Hepatocyte (in vitro differentiated cells): ENCODE measurements at regions not wholly inside any gene's neighbourhood (a gene's known extent, or its start where the extent isn't known, plus 50 kb on each side); places are given as distances from the start of the nearest gene placed in this dataset.

ENCODE experiments used
- DNase-seq: peaks from one replicate; pipeline ENCODE4 v3.0.0-alpha.2; 2016; ENCODE audit warnings: low spot score
- H2AFZ ChIP-seq: fragments of 200-600 bp; sonication (generic); 2 replicates; pipeline ENCODE4 v1.6.0; 2016; ENCODE audit warnings: antibody characterized with exemption, mild to moderate bottlenecking
- H3K27ac ChIP-seq: fragments of 200-600 bp; sonication (generic); 2 replicates; pipeline ENCODE4 v1.5.1; 2016; ENCODE audit warnings: mild to moderate bottlenecking
- H3K27me3 ChIP-seq: fragments of 200-600 bp; sonication (generic); 2 replicates; pipeline ENCODE4 v1.6.1; 2016
- H3K36me3 ChIP-seq: fragments of 200-600 bp; sonication (generic); replicated peaks from 2 replicates; pipeline ENCODE4 v1.5.1; 2016; ENCODE audit warnings: low read depth; ENCODE audit not compliant: insufficient read depth
- H3K4me1 ChIP-seq: fragments of 200-600 bp; sonication (generic); 2 replicates; pipeline ENCODE4 v1.5.1; 2016; ENCODE audit warnings: mild to moderate bottlenecking, moderate library complexity; ENCODE audit not compliant: insufficient read depth
- H3K4me2 ChIP-seq: fragments of 200-600 bp; sonication (generic); 2 replicates; pipeline ENCODE4 v1.6.0; 2016
- H3K4me3 ChIP-seq: fragments of 200-600 bp; sonication (generic); 2 replicates; pipeline ENCODE4 v1.5.1; 2016; ENCODE audit warnings: mild to moderate bottlenecking
- H3K79me2 ChIP-seq: fragments of 200-600 bp; sonication (generic); 2 replicates; pipeline ENCODE4 v1.6.0; 2017; ENCODE audit warnings: mild to moderate bottlenecking
- H3K9me2 ChIP-seq: fragments of 200-600 bp; sonication (generic); replicated peaks from 2 replicates; pipeline ENCODE4 v1.6.0; 2017; ENCODE audit warnings: mild to moderate bottlenecking; ENCODE audit not compliant: insufficient read depth
- H3K9me3 ChIP-seq: fragments of 200-600 bp; sonication (generic); 2 replicates; pipeline ENCODE4 v1.5.1; 2016; ENCODE audit warnings: low read depth, mild to moderate bottlenecking
- H4K20me1 ChIP-seq: fragments of 200-600 bp; sonication (generic); 2 replicates; pipeline ENCODE4 v1.6.0; 2016; ENCODE audit warnings: mild to moderate bottlenecking; ENCODE audit not compliant: insufficient read depth, poor library complexity, severe bottlenecking
- CTCF ChIP-seq: fragments of 200-600 bp; sonication (generic); IDR thresholded peaks from 2 replicates; pipeline ENCODE4 v1.5.1; 2016; ENCODE audit warnings: antibody characterized with exemption, mild to moderate bottlenecking; ENCODE audit not compliant: poor library complexity
- EZH2 ChIP-seq: fragments of 200-600 bp; sonication (generic); IDR thresholded peaks from 2 replicates; pipeline ENCODE4 v1.6.1; 2016; ENCODE audit warnings: antibody characterized with exemption, mild to moderate bottlenecking, borderline replicate concordance
- EZH2phosphoT487 ChIP-seq: fragments of 200-600 bp; sonication (generic); IDR thresholded peaks from one replicate; pipeline ENCODE4 v1.6.1; 2018; ENCODE audit warnings: antibody characterized with exemption, mild to moderate bottlenecking, low read depth, moderate library complexity; ENCODE audit not compliant: unreplicated experiment, severe bottlenecking
- WGBS: methylation state at CpG from one replicate; pipeline ENCODE4 v1.1.6; 2016; ENCODE audit warnings: low lambda C conversion rate; ENCODE audit errors: missing lambda C conversion rate; 5-methylcytosine and 5-hydroxymethylcytosine counted together

GRCh38 chr12:118611295-118611694 lies 234.9 kb downstream of the SUDS3 start:
- TF ChIP-seq CTCF = no peak
- no peak for TF ChIP-seq EZH2
- TF ChIP-seq EZH2phosphoT487 = no peak
- no peaks in the 10 kb centered on the region for H3K9me3 ChIP-seq
- no peaks in the 10 kb centered on the region for H3K36me3 ChIP-seq
- WGBS = 62% methylated on average over 9 of the region's 9 CpGs
- no peak for DNase-seq
- H3K27ac ChIP-seq = no peak overlapping the region
- H3K9me2 ChIP-seq = no peaks in the 10 kb centered on the region
- H3K4me3 ChIP-seq = no peak overlapping the region
- H4K20me1 ChIP-seq = no peaks in the 10 kb centered on the region
- H3K27me3 ChIP-seq = no peaks in the 10 kb centered on the region
- no peak overlapping the region for H3K4me2 ChIP-seq
- H2AFZ ChIP-seq = no peak overlapping the region
- no peaks in the 10 kb centered on the region for H3K4me1 ChIP-seq
- H3K79me2 ChIP-seq = no peaks in the 10 kb centered on the region

- Histone ChIP-seq H3K4me2 (no peak overlapping the region), H4K20me1 (no peaks in the 10 kb centered on the region), H3K79me2 (no peaks in the 10 kb centered on the region), H3K27ac (no peak overlapping the region), H3K36me3 (no peaks in the 10 kb centered on the region), H2AFZ (no peak overlapping the region), H3K27me3 (no peaks in the 10 kb centered on the region), H3K9me3 (no peaks in the 10 kb centered on the region), H3K4me3 (no peak overlapping the region), H3K9me2 (no peaks in the 10 kb centered on the region), H3K4me1 (no peaks in the 10 kb centered on the region)
- WGBS = 56% methylated on average over 5 of the region's 5 CpGs
- no peak for DNase-seq
- TF ChIP-seq EZH2 = no peak
- no peak for TF ChIP-seq CTCF
- TF ChIP-seq EZH2phosphoT487 = no peak
Observed at GRCh38 chr12:118611770-118612169, 235.4 kb downstream of the SUDS3 start.

- Histone ChIP-seq H3K4me2 (no peak overlapping the region), H3K79me2 (no peaks in the 10 kb centered on the region), H4K20me1 (no peaks in the 10 kb centered on the region), H3K36me3 (no peaks in the 10 kb centered on the region), H3K9me2 (no peaks in the 10 kb centered on the region), H2AFZ (no peak overlapping the region), H3K27ac (no peak overlapping the region), H3K4me3 (no peak overlapping the region), H3K9me3 (no peaks in the 10 kb centered on the region), H3K4me1 (no peaks in the 10 kb centered on the region), H3K27me3 (no peaks in the 10 kb centered on the region)
- no peak for DNase-seq
- TF ChIP-seq EZH2phosphoT487 (no peak), EZH2 (no peak), CTCF (no peak)
- 53% methylated on average over 5 of the region's 5 CpGs for WGBS
Observed at GRCh38 chr12:118617611-118618450, 241.5 kb downstream of the SUDS3 start.
